PC-3 (cell line): ENCODE measurements at regions not wholly inside any gene's neighbourhood (a gene's known extent, or its start where the extent isn't known, plus 50 kb on each side); places are given as distances from the start of the nearest gene placed in this dataset.

Experiments
- ATAC-seq: fragments of 200-7000 bp; cut with Tn5 transposase; 2 replicates; pipeline ENCODE4 v1.9.1; 2020; ENCODE audit warnings: mild to moderate bottlenecking, moderate library complexity
- BruUV-seq: library from RNA; stranded (reverse); fragments of 400-500 nt; replicated peaks from 2 replicates; lab custom pipeline; 2021; lab: Mats Ljungman, UMichigan
- CTCF ChIA-PET: fragments of 300-600 bp; sonication (Branson Sonifier 250); formaldehyde crosslinking; loops from one replicate; lab custom pipeline; 2022; ENCODE audit warnings: antibody characterized with exemption; lab: Charles Lee
- POLR2A ChIA-PET: fragments of 300-600 bp; sonication (Branson Sonifier 250); formaldehyde crosslinking; loops from one replicate; lab custom pipeline; 2022; ENCODE audit warnings: antibody characterized with exemption; ENCODE audit not compliant: unreplicated experiment; lab: Charles Lee
- DNase-seq: peaks from one replicate; pipeline ENCODE4 v3.0.0-alpha.2; 2015
- H2AFZ ChIP-seq: fragments of 300-600 bp; sonication (generic); 2 replicates; pipeline ENCODE4 v1.6.0; 2016; ENCODE audit warnings: antibody characterized with exemption, low read length
- H3F3A ChIP-seq: fragments of 300-600 bp; sonication (generic); one replicate; pipeline ENCODE4 v1.6.0; 2017; ENCODE audit warnings: antibody characterized with exemption, low read length, control low read depth, mild to moderate bottlenecking; ENCODE audit not compliant: unreplicated experiment
- H3K27ac ChIP-seq: fragments of 300-600 bp; sonication (generic); 2 replicates; pipeline ENCODE4 v1.5.1; 2016; ENCODE audit warnings: mild to moderate bottlenecking, low read length
- H3K27me3 ChIP-seq: fragments of 300-600 bp; sonication (generic); 2 replicates; pipeline ENCODE4 v1.6.1; 2016; ENCODE audit warnings: low read length, mixed read lengths
- H3K36me3 ChIP-seq: fragments of 300-600 bp; sonication (generic); 2 replicates; pipeline ENCODE4 v1.6.1; 2016; ENCODE audit warnings: low read depth, mixed run types, low read length, mixed read lengths
- H3K4me1 ChIP-seq: fragments of 300-600 bp; sonication (generic); 2 replicates; pipeline ENCODE4 v1.5.1; 2016; ENCODE audit warnings: low read length; ENCODE audit not compliant: insufficient read depth
- H3K4me2 ChIP-seq: fragments of 300-600 bp; sonication (generic); 2 replicates; pipeline ENCODE4 v1.6.0; 2016; ENCODE audit warnings: low read length
- H3K4me3 ChIP-seq: fragments of 300-600 bp; sonication (generic); 2 replicates; pipeline ENCODE4 v1.5.1; 2016; ENCODE audit warnings: mild to moderate bottlenecking, low read length, mixed read lengths
- H3K79me2 ChIP-seq: fragments of 300-600 bp; sonication (generic); 2 replicates; pipeline ENCODE4 v1.6.1; 2017; ENCODE audit warnings: low read length, mixed read lengths
- H3K9ac ChIP-seq: fragments of 300-600 bp; sonication (generic); 2 replicates; pipeline ENCODE4 v1.6.0; 2016; ENCODE audit warnings: mild to moderate bottlenecking, low read length
- H3K9me2 ChIP-seq: fragments of 300-600 bp; sonication (generic); replicated peaks from 2 replicates; pipeline ENCODE4 v1.6.1; 2016; ENCODE audit warnings: mixed run types, low read length, mixed read lengths
- H3K9me3 ChIP-seq: fragments of 300-600 bp; sonication (generic); 2 replicates; pipeline ENCODE4 v1.6.1; 2016; ENCODE audit warnings: low read length, mixed read lengths
- H4K20me1 ChIP-seq: fragments of 300-600 bp; sonication (generic); 2 replicates; pipeline ENCODE4 v1.6.1; 2016; ENCODE audit warnings: low read length, mixed read lengths
- EZH2 ChIP-seq: fragments of 300-600 bp; sonication (generic); IDR thresholded peaks from one replicate; pipeline ENCODE4 v1.6.1; 2017; ENCODE audit warnings: antibody characterized with exemption, mild to moderate bottlenecking, low read length; ENCODE audit not compliant: unreplicated experiment
- EZH2phosphoT487 ChIP-seq: fragments of 300-600 bp; sonication (generic); IDR thresholded peaks from 2 replicates; pipeline ENCODE4 v1.6.1; 2018; ENCODE audit warnings: mild to moderate bottlenecking, antibody characterized with exemption, low read length, borderline replicate concordance
- intact Hi-C: fragments of 100-400 bp; cut with micrococcal nuclease; formaldehyde crosslinking; loops from 2 replicates; pipeline ENCODE4 v1.9.0; 2023
- TF ChIP-seq, protein P1 (sequence below): fragments of 300-600 bp; sonication (generic); conservative IDR thresholded peaks from 2 replicates; pipeline ENCODE4 v1.5.1; 2017; ENCODE audit warnings: antibody characterized with exemption, low read depth, mild to moderate bottlenecking, low read length

GRCh38 chr9:90299968-90300367 is 342.7 kb downstream of the DIRAS2 start:
- H3K4me3 ChIP-seq, result no peak overlapping the region
- BruUV-seq, result no TSS peak
- intact Hi-C loops, result no loop called here

DNA sequence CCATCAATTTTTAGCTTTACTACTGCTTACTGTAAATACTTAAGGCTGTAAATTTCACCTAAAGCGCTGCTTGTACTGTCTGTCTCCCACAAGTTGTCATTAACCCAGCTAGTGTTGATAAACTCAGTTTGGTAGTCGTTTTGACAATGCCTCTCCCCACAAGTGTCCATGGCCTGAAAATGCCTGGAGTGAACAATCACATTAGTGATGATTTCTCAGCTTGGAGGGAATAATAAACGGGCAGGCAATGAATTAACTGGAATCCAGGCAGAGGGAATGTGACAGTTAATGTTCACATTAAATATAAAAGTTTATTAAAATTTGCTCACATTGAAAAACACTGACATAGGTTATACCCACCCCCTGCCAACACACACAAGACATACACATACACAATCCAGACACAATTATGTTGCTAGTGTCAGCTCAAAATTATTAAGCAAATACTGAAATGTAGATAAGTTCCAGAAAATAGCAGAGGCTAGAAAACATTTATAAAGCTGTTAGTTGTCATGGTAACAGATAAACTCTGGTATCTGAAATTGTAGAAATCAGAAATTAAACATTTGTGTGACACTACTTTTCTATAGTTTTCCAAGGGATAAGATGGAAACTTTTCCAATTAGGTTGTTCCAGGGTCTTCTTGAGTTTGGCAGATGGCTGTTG is 341.9 kb downstream of the DIRAS2 start:
- Histone ChIP-seq H4K20me1 (no peaks in the 10 kb centered on the region), H3K27ac (no peak overlapping the region), H3K27me3 (no peaks in the 10 kb centered on the region), H3K9me3 (no peaks in the 10 kb centered on the region), H3K36me3 (no peaks in the 10 kb centered on the region), H3K79me2 (no peaks in the 10 kb centered on the region), H3F3A (no peaks in the 10 kb centered on the region), H3K4me1 (peaks cover 3% of the 10 kb centered on the region; the same call in 1 of the 2 replicates), H3K9ac (no peak overlapping the region), H2AFZ (no peak overlapping the region), H3K4me3 (no peak overlapping the region), H3K9me2 (no peaks in the 10 kb centered on the region), H3K4me2 (no peak overlapping the region)
- intact Hi-C loops, result no loop called here
- no peak for ATAC-seq
- DNase-seq, result no peak
- POLR2A ChIA-PET, result no interaction called here
- TF ChIP-seq EZH2 (no peak), EZH2phosphoT487 (no peak)
- TF ChIP-seq, protein P1, sequence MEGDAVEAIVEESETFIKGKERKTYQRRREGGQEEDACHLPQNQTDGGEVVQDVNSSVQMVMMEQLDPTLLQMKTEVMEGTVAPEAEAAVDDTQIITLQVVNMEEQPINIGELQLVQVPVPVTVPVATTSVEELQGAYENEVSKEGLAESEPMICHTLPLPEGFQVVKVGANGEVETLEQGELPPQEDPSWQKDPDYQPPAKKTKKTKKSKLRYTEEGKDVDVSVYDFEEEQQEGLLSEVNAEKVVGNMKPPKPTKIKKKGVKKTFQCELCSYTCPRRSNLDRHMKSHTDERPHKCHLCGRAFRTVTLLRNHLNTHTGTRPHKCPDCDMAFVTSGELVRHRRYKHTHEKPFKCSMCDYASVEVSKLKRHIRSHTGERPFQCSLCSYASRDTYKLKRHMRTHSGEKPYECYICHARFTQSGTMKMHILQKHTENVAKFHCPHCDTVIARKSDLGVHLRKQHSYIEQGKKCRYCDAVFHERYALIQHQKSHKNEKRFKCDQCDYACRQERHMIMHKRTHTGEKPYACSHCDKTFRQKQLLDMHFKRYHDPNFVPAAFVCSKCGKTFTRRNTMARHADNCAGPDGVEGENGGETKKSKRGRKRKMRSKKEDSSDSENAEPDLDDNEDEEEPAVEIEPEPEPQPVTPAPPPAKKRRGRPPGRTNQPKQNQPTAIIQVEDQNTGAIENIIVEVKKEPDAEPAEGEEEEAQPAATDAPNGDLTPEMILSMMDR, result no peak
- BruUV-seq, result no TSS peak
- CTCF ChIA-PET, result no interaction called here

More at GRCh38 chr9:90299968-90300367, 342.7 kb downstream of the DIRAS2 start:
- no peaks in the 10 kb centered on the region for H3K79me2 ChIP-seq
- no peaks in the 10 kb centered on the region for H4K20me1 ChIP-seq
- no peak overlapping the region for H3K27ac ChIP-seq
- TF ChIP-seq EZH2, result no peak
- TF ChIP-seq EZH2phosphoT487, result no peak
- TF ChIP-seq, protein P1, result no peak
- ChIA-PET POLR2A (no interaction called here), CTCF (no interaction called here)
- no peaks in the 10 kb centered on the region for H3K9me3 ChIP-seq
- DNase-seq, result no peak
- H3K27me3 ChIP-seq, result no peaks in the 10 kb centered on the region
- H3K9ac ChIP-seq, result no peak overlapping the region
- no peak overlapping the region for H2AFZ ChIP-seq
- H3F3A ChIP-seq, result no peaks in the 10 kb centered on the region
- no peak overlapping the region for H3K4me2 ChIP-seq
- no peaks in the 10 kb centered on the region for H3K36me3 ChIP-seq
- no peak for ATAC-seq
- H3K4me1 ChIP-seq, result peaks cover 3% of the 10 kb centered on the region; the same call in 1 of the 2 replicates
- no peaks in the 10 kb centered on the region for H3K9me2 ChIP-seq

- BruUV-seq, result no TSS peak
- TF ChIP-seq EZH2phosphoT487 (no peak), EZH2 (no peak)
- TF ChIP-seq, protein P1, result no peak
- Histone ChIP-seq H3K9me2 (no peaks in the 10 kb centered on the region), H3K4me1 (peaks cover 3% of the 10 kb centered on the region; the same call in 1 of the 2 replicates), H3K9me3 (no peaks in the 10 kb centered on the region), H3K27me3 (no peaks in the 10 kb centered on the region), H3K4me3 (no peak overlapping the region), H3K9ac (no peak overlapping the region), H3K79me2 (no peaks in the 10 kb centered on the region), H3K36me3 (no peaks in the 10 kb centered on the region), H4K20me1 (no peaks in the 10 kb centered on the region), H2AFZ (no peak overlapping the region), H3F3A (no peaks in the 10 kb centered on the region), H3K4me2 (no peak overlapping the region), H3K27ac (no peak overlapping the region)
- peak; percentile 76 for DNase-seq
- CTCF ChIA-PET, result no interaction called here
- POLR2A ChIA-PET, result no interaction called here
- intact Hi-C loops, result no loop called here
- peak; percentile 96 for ATAC-seq
Observed at GRCh38 chr9:90301277-90301653, 341.4 kb downstream of the DIRAS2 start.
